Uterus (tissue), 2 donors: ENCODE measurements at regions not wholly inside any gene's neighbourhood (a gene's known extent, or its start where the extent isn't known, plus 50 kb on each side); places are given as distances from the start of the nearest gene placed in this dataset.

Experiments
- POLR2A ChIP-seq, 2 donors: fragments of 450-650 bp; IDR thresholded peaks; one replicate each; pipeline ENCODE4 v1.6.1; 2016; ENCODE audit warnings: antibody characterized with exemption in 2 of 2, mild to moderate bottlenecking in 1 of 2, moderate library complexity in 1 of 2
- TF ChIP-seq, protein P1 (sequence below), 4 experiments: fragments of 200-600 bp in 2 of 4; fragments of 450-650 bp in 2 of 4; sonication (generic) in 2 of 4; IDR thresholded peaks; one replicate each; pipeline ENCODE4 v1.5.1; 2016 to 2019; ENCODE audit warnings: antibody characterized with exemption in 4 of 4, mild to moderate bottlenecking in 2 of 4, moderate library complexity in 1 of 4

DNA sequence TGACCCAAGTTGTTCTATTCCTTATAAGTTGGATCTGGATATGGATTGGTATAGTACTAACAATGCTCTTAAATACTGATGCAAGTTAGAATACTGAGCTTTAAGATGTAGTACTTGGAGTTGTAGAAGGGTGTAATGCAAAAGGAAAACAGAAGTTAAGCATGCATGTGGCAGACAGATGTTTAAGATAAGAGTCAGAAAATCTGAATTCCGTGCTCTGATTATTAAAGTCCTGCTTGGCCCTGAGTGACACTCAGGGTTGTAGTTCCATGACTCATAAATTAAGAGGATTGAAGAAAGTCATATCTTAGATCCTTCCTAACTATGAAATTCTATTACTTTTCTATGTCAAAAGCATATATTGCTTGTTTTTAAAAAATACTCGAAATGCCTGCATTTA is 250.6 kb downstream of the RPRM start:
- TF ChIP-seq, protein P1, sequence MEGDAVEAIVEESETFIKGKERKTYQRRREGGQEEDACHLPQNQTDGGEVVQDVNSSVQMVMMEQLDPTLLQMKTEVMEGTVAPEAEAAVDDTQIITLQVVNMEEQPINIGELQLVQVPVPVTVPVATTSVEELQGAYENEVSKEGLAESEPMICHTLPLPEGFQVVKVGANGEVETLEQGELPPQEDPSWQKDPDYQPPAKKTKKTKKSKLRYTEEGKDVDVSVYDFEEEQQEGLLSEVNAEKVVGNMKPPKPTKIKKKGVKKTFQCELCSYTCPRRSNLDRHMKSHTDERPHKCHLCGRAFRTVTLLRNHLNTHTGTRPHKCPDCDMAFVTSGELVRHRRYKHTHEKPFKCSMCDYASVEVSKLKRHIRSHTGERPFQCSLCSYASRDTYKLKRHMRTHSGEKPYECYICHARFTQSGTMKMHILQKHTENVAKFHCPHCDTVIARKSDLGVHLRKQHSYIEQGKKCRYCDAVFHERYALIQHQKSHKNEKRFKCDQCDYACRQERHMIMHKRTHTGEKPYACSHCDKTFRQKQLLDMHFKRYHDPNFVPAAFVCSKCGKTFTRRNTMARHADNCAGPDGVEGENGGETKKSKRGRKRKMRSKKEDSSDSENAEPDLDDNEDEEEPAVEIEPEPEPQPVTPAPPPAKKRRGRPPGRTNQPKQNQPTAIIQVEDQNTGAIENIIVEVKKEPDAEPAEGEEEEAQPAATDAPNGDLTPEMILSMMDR (IDR thresholded peaks at IDR 0.05), result no peak
- no peak for TF ChIP-seq POLR2A (IDR thresholded peaks at IDR 0.05)
